Right lobe of liver (tissue), 6 donors: ENCODE measurements at regions not wholly inside any gene's neighbourhood (a gene's known extent, or its start where the extent isn't known, plus 50 kb on each side); places are given as distances from the start of the nearest gene placed in this dataset.

Experiments
- ATAC-seq, 4 donors: fragments of 200-7000 bp; cut with Tn5 transposase; one replicate each; pipeline ENCODE4 v1.9.1; 2020; ENCODE audit warnings: mild to moderate bottlenecking in 4 of 4, moderate library complexity in 4 of 4
- DNase-seq, 3 donors: peaks; one replicate each; pipeline ENCODE4 v3.0.0-alpha.2; 2020
- H3K27ac ChIP-seq, 3 donors: fragments of 200-600 bp; one replicate each; pipeline ENCODE4 v1.8.0; 2022
- H3K27me3 ChIP-seq, 2 donors: fragments of 200-600 bp; one replicate each; pipeline ENCODE4 v1.8.0; 2022
- H3K36me3 ChIP-seq, 4 donors: fragments of 200-600 bp; sonication (generic) in 1 of 4; one replicate each; pipeline versions ENCODE4 v1.5.1 to v1.8.0; 2017 to 2022; ENCODE audit warnings: control low read depth in 1 of 4
- H3K4me1 ChIP-seq, 4 donors: fragments of 200-600 bp; sonication (generic) in 1 of 4; one replicate each; pipeline versions ENCODE4 v1.5.1 to v1.8.0; 2017 to 2022; ENCODE audit warnings: control low read depth in 1 of 4
- H3K4me3 ChIP-seq, 3 donors: fragments of 200-600 bp; one replicate each; pipeline ENCODE4 v1.8.0; 2022
- H3K9me3 ChIP-seq, 4 donors: fragments of 200-600 bp; sonication (generic) in 1 of 4; one replicate each; pipeline versions ENCODE4 v1.5.1 to v1.8.0; 2017 to 2022; ENCODE audit warnings: control low read depth in 1 of 4
- POLR2A ChIP-seq: fragments of 450-650 bp; IDR thresholded peaks from one replicate; pipeline ENCODE4 v1.6.1; 2017; ENCODE audit warnings: antibody characterized with exemption, mild to moderate bottlenecking
- WGBS: methylation state at CpG from one replicate; pipeline ENCODE4 v1.1.6; 2018; ENCODE audit warnings: low coverage, low lambda C conversion rate; ENCODE audit not compliant: insufficient coverage; ENCODE audit errors: missing lambda C conversion rate; 5-methylcytosine and 5-hydroxymethylcytosine counted together
- intact Hi-C, 2 donors: fragments of 100-400 bp; cut with DNase I; formaldehyde crosslinking; loops; one replicate each; pipeline versions ENCODE4 v1.11.2 to v1.14.1; 2022
- TF ChIP-seq, protein P1 (sequence below), 4 donors: fragments of 200-600 bp in 3 of 4; fragments of 450-650 bp in 1 of 4; IDR thresholded peaks; one replicate each; pipeline versions ENCODE4 v1.5.1 to v1.8.0; 2016 to 2022; ENCODE audit warnings: antibody characterized with exemption in 4 of 4, mild to moderate bottlenecking in 2 of 4
- donor health status: DM: no; HTN: yes; CAD: no.
- donor health status: DM: no; HTN: no; CAD: no.
- donor health status: DM: no; HTN: no; CAD: no.
- donor health status: DM: no; HTN: yes; CAD: no.
- donor health status: DM: no; HTN: yes; CAD: no.

DNA sequence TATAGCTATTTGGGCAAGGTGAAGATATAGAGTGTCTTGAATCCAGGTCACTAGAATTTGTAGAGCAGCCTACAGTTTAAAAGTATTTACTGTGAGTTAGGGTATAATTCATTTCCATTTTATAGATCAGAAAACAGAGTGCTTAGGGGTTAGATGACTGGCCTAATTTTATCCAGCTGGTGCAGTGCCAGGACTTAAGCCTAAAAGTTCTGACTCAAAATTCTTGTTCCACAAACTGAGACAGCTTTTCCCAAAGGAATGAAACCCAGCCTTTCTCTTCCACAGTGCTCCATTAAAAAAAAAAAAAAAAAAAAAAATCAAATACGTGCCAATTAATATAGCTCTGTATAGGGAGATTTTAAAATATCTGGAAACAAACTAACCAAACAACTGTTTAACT is 441.0 kb upstream of the MARCKS start:
- no peak for ATAC-seq
- no peaks in the 10 kb centered on the region for H3K27me3 ChIP-seq
- DNase-seq: no peak
- no peaks in the 10 kb centered on the region for H3K36me3 ChIP-seq
- intact Hi-C loops: loop anchor here in 1 of 2 donors (10.0 kb wide), 1 partner anchor 439 kb away; the partner anchor contains the start of gene MARCKS
- H3K9me3 ChIP-seq: no peaks in the 10 kb centered on the region
- WGBS: 70% methylated on average over 1 of the region's 1 CpG
- H3K4me3 ChIP-seq: no peak overlapping the region
- TF ChIP-seq, protein P1, sequence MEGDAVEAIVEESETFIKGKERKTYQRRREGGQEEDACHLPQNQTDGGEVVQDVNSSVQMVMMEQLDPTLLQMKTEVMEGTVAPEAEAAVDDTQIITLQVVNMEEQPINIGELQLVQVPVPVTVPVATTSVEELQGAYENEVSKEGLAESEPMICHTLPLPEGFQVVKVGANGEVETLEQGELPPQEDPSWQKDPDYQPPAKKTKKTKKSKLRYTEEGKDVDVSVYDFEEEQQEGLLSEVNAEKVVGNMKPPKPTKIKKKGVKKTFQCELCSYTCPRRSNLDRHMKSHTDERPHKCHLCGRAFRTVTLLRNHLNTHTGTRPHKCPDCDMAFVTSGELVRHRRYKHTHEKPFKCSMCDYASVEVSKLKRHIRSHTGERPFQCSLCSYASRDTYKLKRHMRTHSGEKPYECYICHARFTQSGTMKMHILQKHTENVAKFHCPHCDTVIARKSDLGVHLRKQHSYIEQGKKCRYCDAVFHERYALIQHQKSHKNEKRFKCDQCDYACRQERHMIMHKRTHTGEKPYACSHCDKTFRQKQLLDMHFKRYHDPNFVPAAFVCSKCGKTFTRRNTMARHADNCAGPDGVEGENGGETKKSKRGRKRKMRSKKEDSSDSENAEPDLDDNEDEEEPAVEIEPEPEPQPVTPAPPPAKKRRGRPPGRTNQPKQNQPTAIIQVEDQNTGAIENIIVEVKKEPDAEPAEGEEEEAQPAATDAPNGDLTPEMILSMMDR (IDR thresholded peaks at IDR 0.05): no peak
- TF ChIP-seq POLR2A: no peak
- no peaks in the 10 kb centered on the region for H3K4me1 ChIP-seq
- H3K27ac ChIP-seq: no peak overlapping the region

DNA sequence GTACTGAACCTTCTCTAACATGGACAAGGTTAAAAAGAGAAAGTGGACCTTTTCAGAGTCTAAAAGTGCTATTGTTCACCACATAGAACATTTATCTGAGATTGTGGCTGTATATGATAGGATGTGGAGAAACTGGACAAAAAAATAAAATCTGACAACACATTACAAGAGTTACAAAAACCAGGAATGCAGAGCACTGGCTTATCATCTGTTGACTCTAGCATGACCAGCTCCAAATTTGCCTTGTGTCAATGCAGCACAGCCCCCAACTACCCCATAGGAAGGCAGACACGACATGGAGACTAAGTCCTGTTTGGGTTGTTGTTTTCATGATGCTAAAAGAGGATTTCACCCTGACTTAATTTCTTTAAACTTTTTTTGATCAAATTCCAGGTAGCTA is 436.9 kb upstream of the MARCKS start:
- Histone ChIP-seq H3K36me3 (no peaks in the 10 kb centered on the region), H3K27ac (no peak overlapping the region), H3K4me1 (no peaks in the 10 kb centered on the region), H3K9me3 (no peaks in the 10 kb centered on the region), H3K4me3 (no peak overlapping the region), H3K27me3 (no peaks in the 10 kb centered on the region)
- DNase-seq (no peak), ATAC-seq (no peak)
- intact Hi-C loops: no loop called here
- TF ChIP-seq, protein P1 (IDR thresholded peaks at IDR 0.05): no peak
- WGBS: no CpG with 5 or more reads among the region's 1 CpG

DNA sequence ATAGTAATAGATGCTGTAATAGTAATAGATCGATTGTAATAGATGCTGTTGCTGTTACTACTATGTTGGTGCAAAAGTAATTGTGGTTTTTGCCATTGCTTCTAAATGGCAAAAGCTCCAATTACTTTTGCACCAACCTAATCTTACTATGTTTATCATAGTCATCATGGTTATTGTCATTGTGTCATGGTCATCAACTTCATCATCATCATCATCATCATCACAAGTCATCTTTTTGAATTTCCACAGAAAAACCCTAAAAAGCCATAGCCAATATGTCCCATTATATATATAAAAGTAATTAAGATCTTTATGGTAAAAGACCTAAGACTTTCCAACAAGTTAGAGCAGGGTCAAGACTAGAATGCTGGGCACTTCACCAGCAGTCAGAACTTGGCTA is 435.1 kb upstream of the MARCKS start:
- H3K4me1 ChIP-seq: no peaks in the 10 kb centered on the region
- DNase-seq (no peak), ATAC-seq (no peak)
- no peaks in the 10 kb centered on the region for H3K9me3 ChIP-seq
- no peaks in the 10 kb centered on the region for H3K27me3 ChIP-seq
- no peaks in the 10 kb centered on the region for H3K36me3 ChIP-seq
- intact Hi-C loops: no loop called here
- H3K27ac ChIP-seq: no peak overlapping the region
- no peak for TF ChIP-seq POLR2A
- TF ChIP-seq, protein P1 (IDR thresholded peaks at IDR 0.05): no peak
- WGBS: 67% methylated on average over 1 of the region's 1 CpG
- no peak overlapping the region for H3K4me3 ChIP-seq

DNA sequence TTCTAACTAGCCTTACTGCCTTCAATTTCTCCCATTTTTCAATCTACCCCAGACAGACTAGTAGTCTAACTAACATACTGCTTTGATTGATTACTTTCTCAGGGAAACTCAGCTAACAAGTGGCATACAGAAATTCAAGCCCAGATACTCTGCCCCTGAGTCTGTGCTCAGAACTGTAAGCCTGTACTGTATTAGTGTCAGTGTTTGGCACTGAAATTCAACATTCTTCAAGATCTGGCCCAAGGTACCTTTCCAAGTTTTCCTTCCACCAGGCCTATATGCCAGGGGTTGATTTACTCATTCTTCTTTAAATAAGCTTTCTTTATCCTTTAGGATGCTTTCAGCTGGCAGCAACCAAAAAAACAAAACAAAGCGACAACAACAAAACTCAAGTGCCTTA is 433.2 kb upstream of the MARCKS start:
- DNase-seq: no peak
- H3K27ac ChIP-seq: no peak overlapping the region
- no peak overlapping the region for H3K4me3 ChIP-seq
- TF ChIP-seq, protein P1 (IDR thresholded peaks at IDR 0.05): no peak
- no peak for TF ChIP-seq POLR2A
- H3K9me3 ChIP-seq: no peaks in the 10 kb centered on the region
- ATAC-seq: no peak
- H3K27me3 ChIP-seq: no peaks in the 10 kb centered on the region
- no peaks in the 10 kb centered on the region for H3K36me3 ChIP-seq
- WGBS: 91% methylated on average over 1 of the region's 1 CpG
- no peaks in the 10 kb centered on the region for H3K4me1 ChIP-seq
- intact Hi-C loops: no loop called here
